ENCODE measurements at regions not wholly inside any gene's neighbourhood (a gene's known extent, or its start where the extent isn't known, plus 50 kb on each side); places are given as distances from the start of the nearest gene placed in this dataset.

- ChIA-PET POLR2A (no interaction called here), CTCF (no interaction called here)
- H3K4me2 ChIP-seq = no peak overlapping the region
- TF ChIP-seq ELF1 (IDR thresholded peaks at IDR 0.05) = no peak
- H4K20me1 ChIP-seq (ENCODE audit: insufficient read depth) = no peaks in the 10 kb centered on the region
- H3K4me1 ChIP-seq (ENCODE audit: control insufficient read depth in 1 of 2, insufficient read depth in 2 of 2, low read depth in 1 of 2, low read length in 1 of 2) = no peaks in the 10 kb centered on the region
- H3K4me3 ChIP-seq (ENCODE audit: low read depth in 2 of 2, low read length in 1 of 2) = no peak overlapping the region
- no peaks in the 10 kb centered on the region for H3K36me3 ChIP-seq (replicated peaks in 1 of 2; ENCODE audit: control insufficient read depth in 1 of 2, insufficient read depth in 2 of 2, low read length in 1 of 2)
- no peaks in the 10 kb centered on the region for H3K9me3 ChIP-seq
- no peaks in the 10 kb centered on the region for H3K79me2 ChIP-seq (ENCODE audit: insufficient read depth)
- no peaks in the 10 kb centered on the region for H3F3A ChIP-seq (replicated peaks; ENCODE audit: insufficient read depth)
- no peak overlapping the region for H3K27ac ChIP-seq (ENCODE audit: low read depth in 2 of 2, low read length in 1 of 2)
- no peak for DNase-seq
- H3K9me2 ChIP-seq = no peaks in the 10 kb centered on the region
- no peak overlapping the region for H3K9ac ChIP-seq
- no peak overlapping the region for H2AFZ ChIP-seq (ENCODE audit: low read depth)
- 8% methylated on average over 5 of the region's 5 CpGs for WGBS (ENCODE audit: low lambda C conversion rate)
- peaks cover 5% of the 10 kb centered on the region for H3K27me3 ChIP-seq (ENCODE audit: insufficient read depth)
Measured at GRCh38 chr14:98940693-98941437, 331.1 kb downstream of the BCL11B start.

GRCh38 chr14:98941481-98941880, 330.5 kb downstream of the BCL11B start:
- Histone ChIP-seq H2AFZ (ENCODE audit: low read depth) (no peak overlapping the region), H3K4me1 (ENCODE audit: control insufficient read depth in 1 of 2, insufficient read depth in 2 of 2, low read depth in 1 of 2, low read length in 1 of 2) (no peaks in the 10 kb centered on the region), H3K79me2 (ENCODE audit: insufficient read depth) (no peaks in the 10 kb centered on the region), H3F3A (replicated peaks; ENCODE audit: insufficient read depth) (no peaks in the 10 kb centered on the region), H3K4me2 (no peak overlapping the region), H4K20me1 (ENCODE audit: insufficient read depth) (no peaks in the 10 kb centered on the region), H3K9me3 (no peaks in the 10 kb centered on the region), H3K4me3 (ENCODE audit: low read depth in 2 of 2, low read length in 1 of 2) (no peak overlapping the region), H3K27ac (ENCODE audit: low read depth in 2 of 2, low read length in 1 of 2) (no peak overlapping the region), H3K36me3 (replicated peaks in 1 of 2; ENCODE audit: control insufficient read depth in 1 of 2, insufficient read depth in 2 of 2, low read length in 1 of 2) (no peaks in the 10 kb centered on the region), H3K9me2 (no peaks in the 10 kb centered on the region), H3K27me3 (ENCODE audit: insufficient read depth) (peaks cover 5% of the 10 kb centered on the region), H3K9ac (no peak overlapping the region)
- POLR2A ChIA-PET = no interaction called here
- DNase-seq = no peak
- CTCF ChIA-PET = no interaction called here
- TF ChIP-seq EP300 (IDR thresholded peaks at IDR 0.05; ENCODE audit: borderline replicate concordance in 1 of 2, low read depth in 1 of 2, low read length in 1 of 2) (no peak), EZH2phosphoT487 (IDR thresholded peaks at IDR 0.05; ENCODE audit: borderline replicate concordance, low read depth) (no peak), POLR2AphosphoS5 (IDR thresholded peaks at IDR 0.05; ENCODE audit: low read depth, low read length) (no peak), MAX (IDR thresholded peaks at IDR 0.05; ENCODE audit: low read depth) (no peak)

- no peaks in the 10 kb centered on the region for H3K79me2 ChIP-seq (ENCODE audit: insufficient read depth)
- H4K20me1 ChIP-seq (ENCODE audit: insufficient read depth) = no peaks in the 10 kb centered on the region
- H3K9ac ChIP-seq = no peak overlapping the region
- no peaks in the 10 kb centered on the region for H3K9me2 ChIP-seq
- no peak overlapping the region for H3K27ac ChIP-seq (ENCODE audit: low read depth in 2 of 2, low read length in 1 of 2)
- TF ChIP-seq YY1 (IDR thresholded peaks at IDR 0.05; ENCODE audit: low read depth) (no peak), EZH2phosphoT487 (IDR thresholded peaks at IDR 0.05; ENCODE audit: borderline replicate concordance, low read depth) (no peak)
- no peak overlapping the region for H3K4me3 ChIP-seq (ENCODE audit: low read depth in 2 of 2, low read length in 1 of 2)
- no peaks in the 10 kb centered on the region for H3K9me3 ChIP-seq
- POLR2A ChIA-PET = no interaction called here
- WGBS (ENCODE audit: low lambda C conversion rate) = 7% methylated on average over 6 of the region's 6 CpGs
- H3F3A ChIP-seq (replicated peaks; ENCODE audit: insufficient read depth) = no peaks in the 10 kb centered on the region
- peaks cover 15% of the 10 kb centered on the region for H3K27me3 ChIP-seq (ENCODE audit: insufficient read depth)
- H3K4me2 ChIP-seq = no peak overlapping the region
- H3K4me1 ChIP-seq (ENCODE audit: control insufficient read depth in 1 of 2, insufficient read depth in 2 of 2, low read depth in 1 of 2, low read length in 1 of 2) = no peaks in the 10 kb centered on the region
- no peaks in the 10 kb centered on the region for H3K36me3 ChIP-seq (replicated peaks in 1 of 2; ENCODE audit: control insufficient read depth in 1 of 2, insufficient read depth in 2 of 2, low read length in 1 of 2)
- H2AFZ ChIP-seq (ENCODE audit: low read depth) = no peak overlapping the region
- CTCF ChIA-PET = interaction anchor here (0.9 kb wide), 1 partner anchor 11 kb away, joined by 3 read pairs; no protein-coding TSS in a partner anchor
- no peak for DNase-seq
Measured at GRCh38 chr14:98943907-98944306, 328.1 kb downstream of the BCL11B start.

All from SK-N-SH (cell line).